Endothelial cell (in vitro differentiated cells): ENCODE measurements at regions not wholly inside any gene's neighbourhood (a gene's known extent, or its start where the extent isn't known, plus 50 kb on each side); places are given as distances from the start of the nearest gene placed in this dataset.

Source experiments
- DNase-seq: peaks from one replicate; pipeline ENCODE4 v3.0.0; 2021; ENCODE audit warnings: low spot score
- H3K27ac Mint-ChIP-seq: one replicate; pipeline ENCODE4 v1.8.0; 2021; ENCODE audit warnings: mixed read lengths, inconsistent platforms; ENCODE audit not compliant: unreplicated experiment
- H3K27me3 Mint-ChIP-seq: one replicate; pipeline ENCODE4 v1.8.0; 2021; ENCODE audit warnings: mild to moderate bottlenecking, moderate library complexity, mixed read lengths, inconsistent platforms; ENCODE audit not compliant: unreplicated experiment
- H3K36me3 Mint-ChIP-seq: one replicate; pipeline ENCODE4 v1.8.0; 2021; ENCODE audit warnings: mild to moderate bottlenecking, low read depth, mixed read lengths, inconsistent platforms; ENCODE audit not compliant: unreplicated experiment
- H3K4me1 Mint-ChIP-seq: one replicate; pipeline ENCODE4 v1.8.0; 2021; ENCODE audit warnings: mild to moderate bottlenecking, mixed read lengths, inconsistent platforms; ENCODE audit not compliant: unreplicated experiment
- H3K4me3 Mint-ChIP-seq: one replicate; pipeline ENCODE4 v1.8.0; 2021; ENCODE audit warnings: mild to moderate bottlenecking, mixed read lengths, inconsistent platforms; ENCODE audit not compliant: unreplicated experiment
- H3K9me3 Mint-ChIP-seq: one replicate; pipeline ENCODE4 v1.8.0; 2021; ENCODE audit warnings: mixed read lengths, inconsistent platforms; ENCODE audit not compliant: unreplicated experiment
- TF ChIP-seq, protein P1 (sequence below): fragments of 200-600 bp; sonication (generic); IDR thresholded peaks from one replicate; pipeline ENCODE4 v1.5.0; 2021; ENCODE audit warnings: antibody characterized with exemption; ENCODE audit not compliant: unreplicated experiment

DNA sequence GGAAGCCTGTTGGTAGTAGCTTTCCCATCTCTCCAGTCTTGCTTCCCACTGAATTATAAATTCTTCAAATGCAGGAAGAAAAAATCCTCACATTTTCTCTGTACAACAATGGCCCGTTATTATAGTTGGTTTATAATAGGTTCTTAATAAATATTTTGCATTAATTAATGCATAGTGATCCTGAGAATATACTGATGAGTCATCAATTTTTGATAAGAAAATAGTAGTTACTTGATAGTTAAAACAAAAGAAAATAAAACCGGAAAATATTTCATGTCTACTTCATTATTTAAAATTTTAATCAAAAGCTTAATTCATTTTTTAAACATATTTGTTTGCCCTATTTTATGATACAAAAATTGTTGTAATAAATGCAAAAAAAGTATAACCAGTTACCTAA lies 762.6 kb downstream of the BRINP1 start:
- no peak overlapping the region for H3K27ac Mint-ChIP-seq
- no peaks in the 10 kb centered on the region for H3K36me3 Mint-ChIP-seq
- no peaks in the 10 kb centered on the region for H3K27me3 Mint-ChIP-seq
- no peak for DNase-seq
- peaks cover 3% of the 10 kb centered on the region for H3K9me3 Mint-ChIP-seq
- TF ChIP-seq, protein P1, sequence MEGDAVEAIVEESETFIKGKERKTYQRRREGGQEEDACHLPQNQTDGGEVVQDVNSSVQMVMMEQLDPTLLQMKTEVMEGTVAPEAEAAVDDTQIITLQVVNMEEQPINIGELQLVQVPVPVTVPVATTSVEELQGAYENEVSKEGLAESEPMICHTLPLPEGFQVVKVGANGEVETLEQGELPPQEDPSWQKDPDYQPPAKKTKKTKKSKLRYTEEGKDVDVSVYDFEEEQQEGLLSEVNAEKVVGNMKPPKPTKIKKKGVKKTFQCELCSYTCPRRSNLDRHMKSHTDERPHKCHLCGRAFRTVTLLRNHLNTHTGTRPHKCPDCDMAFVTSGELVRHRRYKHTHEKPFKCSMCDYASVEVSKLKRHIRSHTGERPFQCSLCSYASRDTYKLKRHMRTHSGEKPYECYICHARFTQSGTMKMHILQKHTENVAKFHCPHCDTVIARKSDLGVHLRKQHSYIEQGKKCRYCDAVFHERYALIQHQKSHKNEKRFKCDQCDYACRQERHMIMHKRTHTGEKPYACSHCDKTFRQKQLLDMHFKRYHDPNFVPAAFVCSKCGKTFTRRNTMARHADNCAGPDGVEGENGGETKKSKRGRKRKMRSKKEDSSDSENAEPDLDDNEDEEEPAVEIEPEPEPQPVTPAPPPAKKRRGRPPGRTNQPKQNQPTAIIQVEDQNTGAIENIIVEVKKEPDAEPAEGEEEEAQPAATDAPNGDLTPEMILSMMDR, result no peak
- H3K4me1 Mint-ChIP-seq, result no peaks in the 10 kb centered on the region
- H3K4me3 Mint-ChIP-seq, result no peak overlapping the region

DNA sequence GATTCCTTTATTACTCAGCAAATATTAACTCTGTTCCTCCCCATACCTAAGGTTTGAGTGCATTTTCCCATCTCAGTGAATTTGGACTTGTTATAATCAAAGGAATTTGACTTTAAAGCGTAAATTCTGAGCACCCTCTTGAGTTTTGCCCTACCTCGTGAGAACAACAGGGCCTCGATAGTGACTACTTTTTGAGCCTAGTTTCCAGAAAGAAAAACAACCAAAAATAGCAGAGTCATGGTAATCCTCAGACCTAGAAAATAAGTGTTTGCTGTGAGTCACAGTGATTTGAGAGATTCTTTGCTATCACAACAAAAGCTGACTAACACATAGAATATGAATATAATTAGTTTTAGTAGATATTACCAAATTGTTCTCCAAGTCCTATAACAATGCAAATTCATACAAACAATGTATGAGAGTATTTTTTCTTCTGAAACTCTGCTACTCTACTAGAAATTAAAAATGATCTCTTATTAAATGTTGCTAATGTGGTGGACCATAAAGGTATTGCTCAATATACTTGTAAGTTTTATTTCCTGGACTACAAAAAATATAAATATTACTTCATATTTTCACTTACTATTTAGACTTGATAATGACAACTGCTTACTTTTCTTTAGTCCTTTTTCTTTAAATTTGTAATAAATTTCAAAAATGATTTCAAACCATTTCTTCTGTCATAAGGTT lies 759.7 kb downstream of the BRINP1 start:
- H3K4me1 Mint-ChIP-seq, result no peaks in the 10 kb centered on the region
- no peak overlapping the region for H3K4me3 Mint-ChIP-seq
- H3K9me3 Mint-ChIP-seq, result peaks cover 3% of the 10 kb centered on the region

DNA sequence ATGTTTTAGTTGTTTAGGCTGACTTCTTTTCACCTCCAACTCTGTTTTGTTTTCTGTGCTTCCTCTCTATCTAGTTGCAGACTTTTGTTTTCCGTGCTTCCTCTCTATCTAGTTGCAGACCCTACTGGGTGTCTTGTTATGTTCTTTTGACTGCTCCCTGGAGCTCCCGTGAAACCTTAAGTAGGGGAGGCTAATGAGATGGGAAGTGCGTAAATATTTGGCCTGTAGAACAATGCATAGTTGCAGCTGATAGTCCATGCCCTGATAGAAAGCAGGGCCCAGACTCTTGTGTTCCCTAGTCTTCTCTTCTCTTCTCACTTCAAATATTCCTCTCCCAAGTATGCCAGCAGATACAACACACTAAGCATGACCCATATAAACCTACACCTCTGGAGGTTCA lies 757.0 kb downstream of the BRINP1 start:
- Mint-ChIP-seq H3K9me3 (no peaks in the 10 kb centered on the region), H3K4me3 (no peak overlapping the region), H3K36me3 (no peaks in the 10 kb centered on the region), H3K4me1 (no peaks in the 10 kb centered on the region), H3K27ac (no peak overlapping the region), H3K27me3 (no peaks in the 10 kb centered on the region)
- TF ChIP-seq, protein P1, result no peak
- DNase-seq, result no peak

More for the DNA sequence above, 759.7 kb downstream of the BRINP1 start:
- no peak for DNase-seq
- TF ChIP-seq, protein P1, result no peak
- Mint-ChIP-seq H3K27ac (no peak overlapping the region), H3K36me3 (no peaks in the 10 kb centered on the region), H3K27me3 (no peaks in the 10 kb centered on the region)

DNA sequence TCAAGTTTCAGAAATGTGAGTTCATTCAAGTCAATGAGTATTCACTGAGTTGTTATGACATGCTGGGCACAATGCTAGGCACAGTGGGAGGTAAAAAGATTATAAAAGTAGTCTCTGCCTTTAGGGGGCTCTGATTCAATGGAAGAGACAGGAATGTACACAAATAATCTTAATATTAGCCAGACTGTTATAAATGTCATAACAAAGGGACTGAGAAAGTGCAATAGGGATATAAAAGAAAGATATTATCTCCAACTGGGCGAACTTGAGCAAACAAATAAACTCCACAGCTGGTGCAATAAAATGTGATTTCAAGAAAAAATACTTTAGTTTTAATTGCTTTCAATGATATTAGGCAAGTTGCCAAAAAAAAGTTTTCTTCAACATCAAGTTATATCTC lies 755.2 kb downstream of the BRINP1 start:
- DNase-seq, result no peak
- Mint-ChIP-seq H3K36me3 (no peaks in the 10 kb centered on the region), H3K27ac (no peak overlapping the region), H3K4me1 (no peaks in the 10 kb centered on the region), H3K4me3 (no peak overlapping the region), H3K9me3 (no peaks in the 10 kb centered on the region), H3K27me3 (no peaks in the 10 kb centered on the region)
- TF ChIP-seq, protein P1, result no peak

DNA sequence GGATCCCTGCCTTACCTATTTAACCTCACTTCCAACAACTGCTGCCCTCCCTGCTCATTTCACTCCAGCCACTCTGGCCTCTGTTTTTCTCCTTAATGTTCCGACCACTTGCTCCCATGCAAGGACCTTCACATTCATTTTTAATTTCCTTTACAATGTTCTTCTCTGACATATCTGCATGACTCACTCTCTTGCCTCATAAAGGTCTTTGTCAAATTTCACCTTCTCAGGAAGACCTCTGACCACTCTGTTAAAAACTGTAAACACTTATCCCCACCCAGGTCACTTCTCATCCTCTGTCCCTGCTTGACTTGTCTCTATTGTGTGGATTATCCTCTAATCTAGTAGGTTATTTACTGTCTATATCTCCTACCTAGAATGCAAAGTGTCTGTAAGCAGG lies 751.2 kb downstream of the BRINP1 start:
- H3K4me3 Mint-ChIP-seq, result no peak overlapping the region
- H3K27ac Mint-ChIP-seq, result no peak overlapping the region
- no peak for DNase-seq
- no peaks in the 10 kb centered on the region for H3K36me3 Mint-ChIP-seq
- H3K4me1 Mint-ChIP-seq, result no peaks in the 10 kb centered on the region
- TF ChIP-seq, protein P1, result no peak
- H3K27me3 Mint-ChIP-seq, result no peaks in the 10 kb centered on the region
- no peaks in the 10 kb centered on the region for H3K9me3 Mint-ChIP-seq
